NCI-H226 (cell line): ENCODE measurements at regions not wholly inside any gene's neighbourhood (a gene's known extent, or its start where the extent isn't known, plus 50 kb on each side); places are given as distances from the start of the nearest gene placed in this dataset.
"Not testable (repeated sequence)": the region's sequence is repeated elsewhere in the genome, so short reads cannot be mapped to it uniquely, and the experiment has no call there.

Source experiments
- DNase-seq: peaks from one replicate; pipeline ENCODE4 v3.0.0-alpha.2; 2015

- no peak for DNase-seq
Measured at GRCh38 chr2:236909802-236910201, 175.9 kb upstream of the COPS8 start.

GRCh38 chr2:236910781-236911495, 174.8 kb upstream of the COPS8 start:
- DNase-seq, result no peak

- no peak for DNase-seq
Measured at GRCh38 chr2:236912326-236913120, 173.2 kb upstream of the COPS8 start.

GRCh38 chr2:236915186-236915585, 170.5 kb upstream of the COPS8 start:
- DNase-seq, result no peak

DNA sequence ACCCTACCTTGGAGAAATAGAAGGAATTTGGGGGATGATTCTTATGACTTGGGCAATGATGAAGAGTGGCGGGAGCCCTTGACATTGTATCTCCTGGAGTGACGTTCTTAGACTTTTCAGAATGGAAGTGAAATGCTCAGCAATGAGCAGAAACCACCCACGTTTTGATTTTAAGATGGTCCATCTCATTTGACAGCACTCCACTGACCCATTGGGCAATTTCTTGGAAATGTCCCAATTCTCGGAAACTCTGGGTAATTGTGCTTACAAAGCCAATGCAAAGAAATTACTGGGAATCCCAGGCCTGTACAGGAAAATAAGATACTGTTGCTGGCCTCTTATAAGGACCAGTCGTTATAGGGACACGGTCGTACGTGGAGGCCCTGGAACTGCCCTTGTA, 170.0 kb upstream of the COPS8 start:
- DNase-seq, result no peak

DNA sequence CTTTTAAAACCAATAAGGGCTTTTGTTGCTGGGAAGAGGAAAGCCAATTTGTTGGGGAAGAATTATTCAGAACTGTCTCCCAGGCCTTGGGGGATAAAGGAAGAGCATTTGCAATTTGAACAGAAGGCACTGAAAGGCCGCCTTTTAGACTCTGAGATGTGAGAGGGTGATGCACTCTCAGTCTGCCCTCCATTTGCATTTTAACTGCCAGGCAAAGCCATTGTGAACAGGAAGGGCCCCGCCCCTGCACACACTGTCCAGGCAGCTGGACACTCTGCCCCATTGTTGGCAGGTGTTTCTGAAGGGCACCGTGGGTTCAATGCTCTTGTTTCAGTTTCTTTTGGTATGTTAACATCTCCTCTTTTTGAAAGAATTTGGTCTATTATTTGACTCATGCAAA, 169.5 kb upstream of the COPS8 start:
- no peak for DNase-seq

GRCh38 chr2:236916651-236917050, 169.0 kb upstream of the COPS8 start:
- no peak for DNase-seq

- DNase-seq, result no peak
Measured at GRCh38 chr2:236917164-236917563, 168.5 kb upstream of the COPS8 start.

- no peak for DNase-seq
Measured at GRCh38 chr2:236918545-236918944, 167.1 kb upstream of the COPS8 start.

- DNase-seq, result peak; percentile 13
Measured at GRCh38 chr2:236919209-236919608, 166.5 kb upstream of the COPS8 start.

GRCh38 chr2:236919801-236920379, 165.8 kb upstream of the COPS8 start:
- not testable (repeated sequence) for DNase-seq

DNA sequence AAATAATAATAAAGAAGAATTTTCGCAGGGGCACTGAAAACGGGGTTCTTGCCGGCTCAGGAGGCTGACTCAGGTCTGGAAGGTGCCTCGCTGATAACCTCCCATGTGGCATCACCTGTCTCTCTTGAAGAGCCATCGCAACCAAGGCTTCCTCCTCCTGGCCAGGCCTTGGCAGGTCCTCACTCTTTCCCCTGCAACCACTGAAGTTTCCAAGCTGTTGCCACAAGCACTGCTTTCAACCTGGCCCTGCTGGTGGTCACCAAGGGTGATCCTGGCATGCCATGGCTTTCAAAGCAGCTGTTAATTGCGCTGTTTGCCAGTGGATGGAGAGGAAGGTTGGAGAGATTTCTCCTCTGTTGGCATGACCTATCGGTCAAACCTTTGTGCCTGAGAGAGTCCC, 163.6 kb upstream of the COPS8 start:
- no peak for DNase-seq

- no peak for DNase-seq
Measured at GRCh38 chr2:236928380-236929037, 157.2 kb upstream of the COPS8 start.

GRCh38 chr2:236932831-236933361, 152.8 kb upstream of the COPS8 start:
- DNase-seq, result no peak

- no peak for DNase-seq
Measured at GRCh38 chr2:236934166-236934565, 151.5 kb upstream of the COPS8 start.

- no peak for DNase-seq
Measured at GRCh38 chr2:236934656-236935055, 151.0 kb upstream of the COPS8 start.

DNA sequence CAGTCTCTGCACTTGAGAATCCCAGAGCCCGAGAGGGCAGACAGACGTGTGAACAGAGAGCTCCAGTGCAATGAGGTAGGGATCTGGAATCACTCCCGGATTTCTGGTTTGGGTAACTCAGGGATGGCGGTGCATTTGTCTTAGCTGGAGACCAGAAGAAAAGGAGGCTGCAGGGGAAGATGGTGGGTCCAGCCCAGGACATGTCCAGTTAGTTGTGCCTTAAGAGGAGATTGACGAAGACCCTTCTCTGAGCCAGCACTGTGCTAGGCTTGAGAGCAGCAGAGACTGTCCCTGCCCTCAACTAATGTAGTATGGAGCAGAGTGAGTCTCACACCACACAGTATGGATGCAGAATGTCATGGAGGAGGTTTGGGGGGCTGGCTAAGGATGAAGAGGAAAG, 150.6 kb upstream of the COPS8 start:
- DNase-seq, result no peak

DNA sequence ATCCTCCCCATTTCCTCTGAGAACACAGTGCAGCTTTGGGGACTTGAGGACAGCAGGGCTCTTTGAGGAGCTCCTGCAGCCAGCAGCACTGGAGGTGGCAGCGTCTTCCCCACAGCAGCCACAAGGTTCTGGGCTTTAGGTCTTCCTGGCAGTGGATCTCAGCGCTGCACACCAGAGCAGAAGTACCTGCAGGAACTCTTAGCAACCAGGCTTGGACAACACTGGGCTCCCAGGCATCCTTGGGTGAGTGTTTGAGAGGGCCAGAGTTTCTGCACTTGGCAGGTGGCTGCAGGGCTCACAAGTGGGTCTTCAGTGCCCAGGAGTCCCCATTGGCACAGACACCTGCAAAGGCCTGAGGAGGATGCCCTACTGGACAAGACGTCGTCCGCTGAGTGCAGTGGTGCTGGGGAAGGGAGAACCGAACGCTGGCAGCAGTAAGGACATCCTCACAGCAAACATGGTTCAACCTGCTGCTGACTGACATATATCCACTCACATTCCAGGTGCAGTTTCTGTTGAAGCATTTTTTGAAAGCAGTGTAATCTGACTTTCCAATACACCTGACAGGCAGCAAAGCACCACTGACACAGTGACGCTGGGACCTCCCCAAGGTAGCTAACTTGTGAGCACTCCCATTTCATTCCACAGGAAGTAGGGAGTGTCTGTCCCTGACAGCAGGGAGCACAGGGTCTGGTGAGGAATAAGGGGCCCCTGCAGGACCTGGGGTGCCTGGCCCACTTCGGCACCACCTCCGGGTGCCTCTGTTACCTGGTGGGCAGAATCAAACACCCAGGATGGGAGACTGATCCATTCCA, 149.9 kb upstream of the COPS8 start:
- no peak for DNase-seq

GRCh38 chr2:236936446-236936940, 149.2 kb upstream of the COPS8 start:
- DNase-seq, result no peak

DNA sequence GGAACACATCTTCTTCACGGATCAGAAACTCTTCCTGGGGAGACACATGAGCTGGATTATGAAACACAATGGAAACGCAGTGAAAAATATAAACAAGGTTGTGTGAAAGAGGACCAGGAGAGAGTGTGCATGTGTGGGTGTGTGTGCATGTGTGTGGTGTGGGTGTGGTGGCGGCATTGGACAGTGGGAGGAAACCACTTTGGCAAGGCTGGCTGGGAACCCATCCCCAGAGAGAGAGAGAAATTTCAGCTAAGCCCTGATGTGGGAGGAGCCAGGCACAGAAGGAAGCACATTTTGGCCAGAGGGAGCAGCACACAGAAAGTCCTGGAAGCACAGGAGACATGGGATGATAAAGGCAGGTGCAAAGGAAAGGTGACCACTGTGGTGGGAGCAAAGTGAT, 147.6 kb upstream of the COPS8 start:
- DNase-seq, result no peak

DNA sequence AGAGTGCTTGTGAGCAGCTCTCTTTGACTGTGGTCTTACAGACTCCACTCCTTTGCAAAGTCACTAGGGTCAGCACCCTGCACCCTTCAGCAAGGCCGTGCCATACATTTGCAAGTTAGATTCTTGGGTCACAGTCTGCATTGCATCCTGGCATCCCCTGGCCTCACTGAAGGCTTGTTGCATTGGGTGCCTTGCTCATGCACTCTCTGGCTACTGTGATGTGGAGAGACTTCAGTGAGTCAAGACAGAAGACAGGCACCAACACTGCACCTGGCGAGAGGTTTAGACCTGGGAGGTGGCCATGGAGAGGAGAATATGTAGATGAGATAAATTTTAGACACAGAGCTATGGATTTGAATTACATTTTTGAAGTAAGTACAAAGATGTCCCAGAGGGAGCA, 146.4 kb upstream of the COPS8 start:
- DNase-seq, result no peak

- DNase-seq, result no peak
Measured at GRCh38 chr2:236939721-236940231, 145.9 kb upstream of the COPS8 start.
